ENCODE measurements at regions not wholly inside any gene's neighbourhood (a gene's known extent, or its start where the extent isn't known, plus 50 kb on each side); places are given as distances from the start of the nearest gene placed in this dataset.

DNA sequence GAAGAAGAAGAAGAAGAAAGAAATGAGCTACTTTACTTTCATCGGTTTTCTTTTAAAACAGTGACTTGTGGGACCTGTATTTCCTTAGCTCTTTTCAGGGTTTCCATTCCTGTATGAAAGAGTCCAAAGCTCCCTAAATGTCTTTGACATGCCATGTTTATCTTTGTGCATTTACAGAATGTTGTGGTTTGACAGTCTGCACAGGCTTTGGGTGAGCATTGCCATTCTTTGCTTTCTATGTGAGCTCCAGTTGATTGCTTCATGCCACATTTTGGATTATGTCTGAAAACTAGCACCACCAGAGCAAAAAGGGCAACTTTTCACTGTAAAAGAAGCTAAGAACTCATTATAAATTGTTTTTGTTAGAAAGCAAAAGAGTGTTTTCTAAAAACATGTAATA is 733.4 kb downstream of the TLE4 start:
- no peak for DNase-seq

DNA sequence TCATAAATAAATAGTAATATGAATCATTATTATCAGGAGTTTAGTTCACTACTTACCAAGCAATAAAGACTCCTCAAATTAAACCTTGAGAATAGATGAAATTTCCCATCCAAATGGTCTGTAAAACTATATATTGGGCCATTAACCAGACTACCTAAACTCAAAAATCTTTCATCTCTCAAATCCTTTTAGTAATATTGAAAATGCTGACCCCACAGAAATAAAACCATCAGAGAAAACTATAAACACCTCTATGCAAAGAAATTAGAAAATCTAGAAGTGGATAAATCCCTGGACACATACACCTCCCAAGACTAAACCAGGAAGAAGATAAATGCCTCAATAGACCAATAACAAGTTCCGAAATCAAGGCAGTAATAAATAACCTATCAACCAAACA is 723.2 kb downstream of the TLE4 start:
- DNase-seq, result no peak

DNA sequence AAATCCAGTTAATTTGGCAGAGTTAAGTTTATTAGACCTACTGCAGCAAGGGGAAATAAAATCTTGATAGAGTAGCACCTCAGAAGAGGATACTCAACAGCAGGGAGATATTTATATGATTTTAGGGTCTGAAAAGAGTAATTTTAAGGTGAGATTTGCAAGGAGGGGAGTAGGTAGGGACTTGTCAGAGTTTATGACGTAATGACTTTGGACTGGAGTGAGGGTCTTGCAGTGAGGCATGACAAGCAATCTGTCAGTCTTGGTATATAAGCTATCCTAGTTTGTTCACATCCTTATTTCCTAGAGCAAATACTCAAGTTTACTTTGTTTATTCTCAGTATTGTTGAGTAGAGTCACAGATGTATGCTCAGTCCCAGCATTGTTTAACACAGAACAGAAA is 722.6 kb downstream of the TLE4 start:
- no peak for DNase-seq

DNA sequence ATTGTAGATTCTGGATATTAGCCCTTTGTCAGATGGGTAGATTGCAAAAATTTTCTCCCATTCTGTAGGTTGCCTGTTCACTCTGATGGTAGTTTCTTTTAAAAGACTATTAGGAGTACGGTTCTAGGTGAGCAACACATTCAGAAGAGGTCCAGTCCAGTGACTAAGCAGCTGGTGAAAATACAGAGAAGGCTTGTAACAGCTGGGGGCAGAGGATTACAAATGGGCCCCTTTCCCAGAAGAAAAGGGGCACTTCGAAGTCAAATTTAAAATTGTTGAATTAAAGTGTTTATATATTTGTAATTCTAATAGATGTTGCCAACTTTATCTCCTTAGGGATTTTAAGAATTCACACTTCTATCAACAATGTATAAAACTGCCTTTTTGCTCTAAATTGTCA is 720.5 kb downstream of the TLE4 start:
- no peak for DNase-seq

DNA sequence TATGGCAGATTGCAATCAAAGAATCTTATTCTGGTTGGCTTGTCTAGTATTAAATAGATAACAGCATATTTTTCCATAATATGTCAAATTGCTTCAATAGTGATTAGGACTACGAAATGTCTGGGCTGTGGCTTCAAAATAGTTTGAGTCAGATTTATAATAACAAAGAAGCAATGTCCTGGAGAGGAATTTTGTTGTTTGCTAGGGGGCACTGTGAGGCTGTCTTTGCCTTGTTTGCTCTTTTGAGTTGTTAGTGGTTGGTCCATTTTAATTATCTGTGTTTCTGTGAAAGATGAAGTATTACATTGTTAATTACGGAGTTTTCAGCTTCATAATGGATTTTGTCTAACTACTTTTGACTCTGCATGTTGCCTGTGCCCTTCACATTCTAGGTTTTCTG is 713.6 kb downstream of the TLE4 start:
- peak in 1 of 2 experiments; percentile 30 for DNase-seq

DNA sequence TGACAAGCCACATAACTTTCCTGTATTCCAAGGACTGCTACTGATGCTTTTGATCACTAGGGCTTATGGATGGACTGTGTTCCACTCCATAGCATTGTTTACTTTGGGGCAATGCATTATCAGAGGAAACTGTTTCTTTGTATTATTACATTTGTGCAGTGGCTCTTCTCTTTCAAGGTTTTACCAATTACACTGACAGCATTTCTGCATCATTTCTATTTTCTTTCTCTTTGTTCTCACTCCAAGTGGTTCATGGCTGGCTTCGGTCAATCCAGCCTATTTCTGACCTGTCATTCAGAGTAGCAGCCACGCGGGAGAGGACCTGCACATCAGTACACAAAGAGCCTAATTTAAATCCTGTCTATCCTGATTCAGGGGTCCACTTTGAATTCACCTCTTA is 711.0 kb downstream of the TLE4 start:
- no peak for DNase-seq

DNA sequence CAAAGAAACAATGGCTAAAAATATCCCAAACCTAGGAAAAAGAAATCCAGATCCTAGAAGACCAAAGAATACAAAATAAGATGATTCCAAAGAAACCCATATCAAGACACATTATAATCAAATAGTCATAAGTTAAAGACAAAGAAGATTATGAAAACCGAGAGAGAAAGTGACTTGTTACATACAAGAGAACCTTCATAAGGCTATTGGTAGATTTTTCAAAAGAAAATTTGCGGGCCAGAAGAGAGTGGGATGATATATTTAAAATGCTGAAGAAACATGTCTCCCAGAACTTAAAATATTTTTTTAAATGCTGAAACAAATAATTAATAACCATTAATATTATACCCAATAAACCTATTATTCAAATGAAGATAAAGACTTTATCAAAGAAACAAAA is 687.3 kb downstream of the TLE4 start:
- DNase-seq, result no peak

DNA sequence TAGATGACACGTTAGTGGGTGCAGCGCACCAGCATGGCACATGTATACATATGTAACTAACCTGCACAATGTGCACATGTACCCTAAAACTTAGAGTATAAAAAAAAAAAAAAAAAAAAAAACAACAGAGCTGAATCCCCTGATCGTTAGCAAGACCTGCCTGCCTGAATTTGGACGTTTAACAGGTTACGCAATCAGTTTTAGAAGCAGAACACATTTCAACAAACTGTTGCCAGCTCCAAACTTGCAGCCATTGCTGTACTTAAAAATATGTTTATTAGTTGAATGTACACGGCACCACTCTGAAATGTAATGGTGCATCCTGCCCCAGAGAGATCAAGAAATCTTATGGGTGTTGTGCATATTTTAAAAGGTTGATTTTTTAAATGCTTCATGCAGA is 680.0 kb downstream of the TLE4 start:
- DNase-seq, result no peak

DNA sequence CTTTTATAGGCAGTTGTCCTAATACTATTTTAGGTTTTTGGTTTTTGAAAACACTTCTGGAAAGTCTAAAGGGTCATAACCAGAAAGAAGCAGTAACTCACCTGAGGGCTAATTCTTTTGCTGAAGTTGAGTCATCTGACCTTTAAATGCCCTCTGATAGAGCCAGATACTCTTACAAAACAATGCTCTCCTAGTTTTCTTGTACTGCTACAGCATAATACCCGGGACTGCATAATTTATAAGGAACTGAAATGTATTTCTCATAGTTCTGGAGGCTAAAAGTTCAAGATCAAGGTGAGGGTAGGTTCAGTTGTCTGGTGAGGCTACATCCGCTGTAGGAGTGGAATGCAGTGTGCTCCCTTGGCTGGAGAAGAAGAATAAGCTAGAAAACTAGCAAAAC is 670.3 kb downstream of the TLE4 start:
- DNase-seq, result no peak

DNA sequence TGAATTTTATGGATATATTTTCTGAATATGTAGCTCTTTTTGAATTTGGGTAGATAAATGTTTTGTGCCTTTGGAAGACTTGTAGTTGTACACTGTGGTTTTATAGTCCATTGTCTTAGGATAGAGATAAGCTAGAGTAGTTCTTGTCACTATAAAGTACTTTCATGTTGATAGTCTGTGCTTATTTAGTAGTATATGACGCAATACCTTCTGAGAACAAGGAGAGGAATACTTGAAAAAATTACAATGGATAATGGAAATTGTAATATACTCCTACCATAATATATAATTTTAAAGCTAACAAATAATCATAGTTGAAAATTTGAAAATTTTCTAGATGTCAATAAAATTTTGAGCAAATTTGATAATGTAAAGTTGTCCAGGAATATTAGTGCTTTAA is 664.0 kb downstream of the TLE4 start:
- no peak for DNase-seq

DNA sequence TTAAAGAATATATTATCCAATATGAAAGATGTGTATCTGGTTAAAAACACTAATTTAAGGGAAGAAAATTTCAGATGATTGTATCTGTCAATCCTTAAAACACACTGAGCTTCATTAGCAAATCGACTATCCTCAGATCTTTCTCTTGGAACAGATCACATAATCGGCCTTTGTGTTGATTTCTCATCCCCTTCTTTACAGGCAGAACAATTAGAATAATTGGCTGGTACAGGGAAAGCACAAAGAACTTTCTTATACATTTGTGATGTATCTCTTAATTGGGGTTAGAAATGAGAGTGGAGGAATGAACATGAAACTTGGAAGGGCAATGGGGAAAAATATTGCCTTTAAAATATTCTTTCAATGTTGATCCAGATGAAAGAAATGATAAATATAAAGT is 662.1 kb downstream of the TLE4 start:
- no peak for DNase-seq

DNA sequence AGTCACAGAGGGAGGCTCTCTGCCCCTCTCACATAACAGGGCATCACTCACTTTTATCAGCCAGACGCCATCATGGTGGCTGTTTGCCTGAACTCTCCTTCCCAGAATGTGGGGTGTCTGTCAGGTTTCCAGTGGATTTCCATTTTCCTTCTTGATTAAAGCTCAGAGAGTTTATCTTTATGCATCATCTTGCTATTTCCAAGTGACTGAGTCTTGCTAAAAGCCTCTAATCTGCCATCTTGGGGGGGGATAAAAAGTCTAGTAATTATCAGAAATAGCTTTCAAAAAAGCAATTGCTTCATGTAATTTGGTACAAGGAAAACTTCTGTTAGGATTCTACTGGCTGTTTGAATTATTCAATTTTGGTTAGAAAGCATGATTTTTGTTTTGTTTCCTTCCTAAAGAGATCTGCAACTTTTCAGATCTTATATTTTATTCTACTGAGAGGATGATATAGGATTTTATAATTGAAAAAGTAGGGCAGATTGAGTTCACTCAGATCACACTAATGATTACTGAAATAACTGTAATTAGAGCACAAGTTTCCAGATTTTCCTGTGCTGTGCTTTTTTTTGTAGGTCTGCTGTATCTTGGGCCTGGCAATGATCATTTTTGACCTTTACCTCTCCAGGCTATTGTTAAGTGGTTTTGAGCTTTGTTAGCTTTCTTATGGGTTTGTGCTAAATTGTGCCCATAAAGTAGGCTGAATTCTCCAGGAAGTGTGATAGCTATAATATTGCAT is 661.5 kb downstream of the TLE4 start:
- no peak for DNase-seq

DNA sequence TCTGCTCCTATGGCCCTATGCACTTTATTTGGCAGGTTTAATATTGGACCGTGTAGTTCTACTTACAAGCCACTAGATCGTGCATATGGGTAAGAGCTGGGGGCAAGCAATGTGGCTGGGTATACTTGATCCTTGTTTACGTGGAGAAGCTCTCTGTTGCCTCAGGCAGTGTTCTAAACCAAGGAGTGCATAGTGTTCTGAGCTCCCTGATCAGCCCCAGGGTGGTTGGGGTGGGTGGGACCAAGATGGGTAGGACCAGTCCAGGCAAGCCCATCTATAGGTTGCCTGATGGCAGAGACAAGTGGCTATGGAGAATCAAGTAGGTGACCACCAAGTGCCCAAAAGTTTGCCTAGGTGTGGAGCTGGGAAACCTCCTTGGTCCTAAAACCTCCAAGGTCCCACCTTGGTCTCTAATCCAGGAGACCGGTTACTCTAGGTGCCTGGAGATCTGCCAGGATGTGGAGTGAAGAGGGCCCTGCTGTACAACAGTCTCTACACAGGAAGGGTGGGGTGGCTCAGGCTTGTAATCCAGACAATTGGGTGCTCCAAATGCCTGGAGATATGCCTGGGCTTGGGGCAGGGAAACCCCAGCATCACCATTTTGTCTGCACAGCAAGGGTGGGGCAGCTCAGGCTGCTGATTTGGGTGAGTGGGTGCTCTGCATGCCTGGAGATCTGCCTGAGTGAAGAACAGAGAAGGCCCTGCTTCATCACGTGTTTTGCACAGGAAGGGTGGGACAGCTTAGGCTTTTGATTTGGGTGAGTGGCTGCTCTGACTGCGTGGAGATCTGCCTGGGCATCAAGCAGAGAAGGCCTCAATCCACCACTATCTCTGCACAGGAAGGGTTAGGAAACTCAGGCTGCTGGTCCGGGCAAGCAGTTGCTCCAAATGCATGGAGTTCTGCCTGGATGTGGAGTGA is 659.8 kb downstream of the TLE4 start:
- no peak for DNase-seq

DNA sequence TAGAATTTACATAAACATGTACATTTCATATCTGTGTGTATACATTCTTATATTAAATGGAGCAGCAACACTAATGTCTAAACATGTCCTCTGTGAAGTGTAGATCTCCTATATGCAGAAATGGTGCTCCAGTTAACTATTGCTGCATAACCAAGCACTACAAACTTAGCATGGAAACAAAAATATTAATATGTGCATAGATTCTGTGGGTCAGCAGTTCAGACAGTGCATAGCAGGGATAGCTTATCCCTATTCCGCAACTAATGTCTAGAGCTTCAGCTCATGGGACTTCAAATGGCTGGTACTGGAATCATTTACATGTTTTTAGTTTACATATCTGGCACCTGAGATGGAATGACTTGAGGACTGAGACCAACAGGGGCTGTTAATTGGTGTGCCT is 652.1 kb downstream of the TLE4 start:
- DNase-seq, result no peak

DNA sequence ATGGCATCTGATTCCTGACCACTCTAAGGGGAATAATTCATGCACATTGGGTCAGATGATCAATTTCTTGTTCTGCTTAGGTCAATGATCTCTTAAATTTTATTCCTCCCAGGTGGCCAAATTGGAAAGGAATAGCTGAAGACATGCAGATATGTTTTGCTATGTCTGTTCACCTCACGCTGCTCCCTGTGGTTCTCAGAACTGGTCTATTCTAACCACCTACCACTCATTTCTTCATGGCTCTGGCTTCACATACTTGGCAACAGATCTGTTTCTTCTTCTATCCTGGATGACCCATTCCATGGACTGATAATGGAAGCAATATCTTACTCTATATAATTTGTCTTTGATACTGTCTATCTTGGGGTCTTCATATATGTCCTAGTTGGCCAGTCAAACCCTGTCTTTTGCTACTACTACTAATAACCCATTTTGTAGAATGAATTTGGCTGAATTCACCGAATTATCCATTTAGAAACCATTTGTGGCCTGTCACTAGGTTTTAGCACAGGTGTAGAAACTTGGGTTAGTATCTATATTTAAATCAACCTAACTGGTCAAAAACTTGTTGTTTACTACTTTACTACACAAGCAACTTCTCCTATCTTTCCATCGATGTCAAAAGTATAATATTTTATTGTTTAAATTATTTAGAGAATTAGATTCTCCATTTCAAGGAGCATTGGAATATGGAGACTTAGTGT is 650.9 kb downstream of the TLE4 start:
- no peak for DNase-seq

DNA sequence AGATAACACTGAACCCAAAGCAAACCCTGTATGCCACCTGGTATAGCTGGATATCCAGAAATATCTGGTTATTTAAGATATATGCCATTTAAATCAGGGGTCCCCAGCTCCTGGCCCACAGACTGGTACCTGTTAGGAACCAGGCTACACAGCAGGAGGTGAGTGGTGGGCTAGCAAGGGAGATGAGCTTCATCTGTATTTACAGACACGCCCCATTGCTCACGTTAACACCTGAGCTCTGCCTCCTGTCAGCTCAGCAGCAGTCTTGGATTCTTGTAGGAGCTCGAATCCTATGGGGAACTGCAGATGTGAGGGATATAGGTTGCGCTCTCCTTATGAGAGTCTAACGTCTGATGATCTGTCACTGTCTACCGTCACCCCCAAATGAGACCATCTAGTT is 646.6 kb downstream of the TLE4 start:
- DNase-seq, result no peak

DNA sequence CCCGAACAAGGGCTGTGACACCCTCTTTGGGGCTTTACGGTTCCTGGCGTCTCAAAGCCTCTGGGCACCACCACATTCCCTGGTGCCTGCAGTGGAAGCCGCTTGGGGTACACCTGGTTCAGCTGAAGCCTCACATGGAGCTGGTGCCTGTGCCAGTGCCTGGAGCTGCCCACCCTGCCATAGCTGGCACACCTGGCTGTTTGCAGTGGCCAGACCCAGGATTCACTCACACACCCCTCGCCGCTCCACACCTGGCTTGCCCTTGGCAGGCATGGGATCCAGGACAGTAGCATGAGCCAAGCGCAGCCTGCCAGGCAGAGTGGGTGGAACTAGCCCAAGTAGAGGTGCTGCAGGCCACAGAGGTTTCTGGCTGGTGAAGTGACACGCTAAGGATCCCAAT is 641.8 kb downstream of the TLE4 start:
- no peak for DNase-seq

DNA sequence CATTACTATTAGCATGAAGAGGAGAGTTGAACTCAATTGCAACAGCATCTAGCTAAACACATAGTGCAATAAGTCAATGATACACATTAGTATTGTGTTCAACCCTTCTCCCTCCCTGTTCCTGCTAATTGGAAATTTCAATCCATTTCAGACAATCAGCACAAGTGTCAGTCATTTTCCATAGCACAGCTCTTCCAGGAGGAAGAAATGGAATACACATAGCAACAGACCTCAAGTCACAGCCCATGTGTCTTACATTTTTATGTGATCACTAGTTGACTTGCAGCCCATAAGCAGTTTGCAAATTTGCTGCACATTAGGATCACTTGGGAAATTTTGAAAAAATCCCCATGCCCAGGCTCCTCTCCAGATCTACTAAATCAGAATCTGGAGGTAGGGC is 636.9 kb downstream of the TLE4 start:
- no peak for DNase-seq

DNA sequence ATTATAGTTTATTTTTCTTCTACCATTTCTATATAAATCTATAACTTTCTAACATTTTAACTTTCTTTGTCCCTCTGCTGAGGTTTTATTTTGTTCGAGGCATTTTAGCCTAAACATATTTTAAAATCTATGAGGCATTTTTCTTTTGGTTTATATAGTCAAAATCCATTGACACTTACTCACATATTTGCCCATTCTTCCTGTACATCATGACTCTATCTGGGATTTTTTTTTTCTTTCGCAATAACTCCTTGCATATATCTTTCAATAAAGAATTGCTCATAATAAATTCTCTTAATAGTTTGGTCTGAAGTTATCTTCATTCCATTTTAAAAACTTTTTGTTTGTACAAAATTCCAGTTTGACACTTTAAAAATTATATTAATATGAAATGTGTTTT is 632.3 kb downstream of the TLE4 start:
- DNase-seq, result no peak

DNA sequence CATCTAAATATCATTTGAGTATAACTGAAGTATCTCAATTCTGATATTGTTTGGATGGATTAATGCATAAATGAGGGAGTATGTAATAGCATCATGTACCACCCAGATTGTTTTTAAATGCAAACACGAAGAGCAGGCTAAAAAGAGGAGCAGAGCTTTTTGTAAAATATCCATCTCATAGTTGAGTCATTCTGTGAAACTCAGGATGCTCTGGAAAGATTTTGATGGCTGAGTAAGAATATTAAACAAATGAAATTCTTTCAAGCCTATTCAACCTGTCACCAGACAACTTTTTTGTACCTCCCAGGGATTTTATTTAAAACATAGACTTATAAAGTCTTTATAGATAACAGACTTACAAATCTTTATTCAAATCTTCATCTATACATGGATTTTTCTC is 625.9 kb downstream of the TLE4 start:
- DNase-seq, result no peak

DNA sequence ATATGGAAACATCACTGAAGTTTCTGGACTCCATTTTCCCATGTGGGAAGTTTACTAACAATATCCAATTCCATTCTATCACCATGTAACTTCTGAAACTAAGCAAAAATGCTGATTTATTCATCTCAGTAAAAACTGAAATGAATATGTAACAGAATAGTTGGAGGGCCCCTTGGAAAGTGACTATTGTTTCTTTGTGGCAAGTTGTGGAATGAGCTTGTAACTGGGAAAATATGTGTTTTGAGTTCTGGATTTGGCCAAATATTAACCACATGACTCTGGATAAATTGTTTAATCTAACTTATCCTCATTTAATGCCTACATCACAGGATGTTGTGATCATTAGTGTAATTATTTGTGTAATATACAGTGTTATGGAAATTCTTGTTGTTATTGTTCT is 619.3 kb downstream of the TLE4 start:
- no peak for DNase-seq

DNA sequence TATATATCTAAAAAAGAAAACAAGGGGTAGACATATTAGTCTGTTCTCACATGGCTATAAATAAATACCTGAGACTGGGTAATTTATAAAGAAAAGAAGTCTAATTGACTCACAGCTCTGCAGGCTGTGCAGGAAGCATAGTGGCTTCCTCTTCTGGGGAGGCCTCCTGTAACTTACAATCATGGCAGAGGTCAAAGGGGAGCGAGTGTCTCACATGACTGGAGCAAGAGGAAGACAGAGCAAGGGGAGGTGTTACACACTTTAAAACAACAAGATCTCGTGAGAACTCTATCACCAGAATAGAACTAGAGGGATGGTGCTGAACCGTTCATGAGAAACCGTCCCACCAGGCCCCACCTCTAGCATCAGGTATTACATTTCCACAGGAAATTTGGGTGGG is 616.8 kb downstream of the TLE4 start:
- DNase-seq, result no peak

DNA sequence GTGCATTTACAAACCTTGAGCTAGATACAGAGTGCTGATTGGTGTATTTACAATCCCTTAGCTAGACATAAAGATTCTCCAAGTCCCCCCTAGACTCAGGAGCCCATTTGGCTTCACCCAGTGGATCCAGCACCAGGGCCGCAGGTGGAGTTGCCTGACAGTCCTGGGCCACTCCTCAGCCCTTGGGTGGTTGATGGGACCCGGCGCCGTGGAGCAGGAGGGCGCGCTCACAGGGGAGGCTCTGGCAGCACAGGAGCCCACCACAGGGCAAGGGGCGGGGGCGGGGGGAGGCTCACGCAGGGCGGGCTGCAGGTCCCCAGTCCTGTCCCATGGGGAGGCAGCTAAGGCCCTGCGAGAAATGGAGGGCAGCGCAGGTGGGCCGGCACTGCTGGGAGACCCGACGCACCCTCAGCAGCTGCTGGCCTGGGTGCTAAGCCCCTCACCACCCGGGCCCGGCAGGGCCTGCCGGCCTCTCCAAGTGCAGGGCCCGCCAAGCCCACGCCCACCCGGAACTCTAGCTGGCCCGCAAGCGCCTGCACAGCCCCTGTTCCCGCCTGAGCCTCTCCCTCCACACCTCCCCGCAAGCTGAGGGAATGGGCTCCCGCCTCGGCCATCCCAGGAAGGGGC is 613.5 kb downstream of the TLE4 start:
- DNase-seq, result no peak

Measured in NCI-H446 (cell line).